GM19035 (cell line): ENCODE measurements at regions not wholly inside any gene's neighbourhood (a gene's known extent, or its start where the extent isn't known, plus 50 kb on each side); places are given as distances from the start of the nearest gene placed in this dataset.

Experiments
- ATAC-seq: cut with Tn5 transposase; IDR thresholded peaks from one replicate; pipeline ENCODE4 v1.9.1; 2021; ENCODE audit not compliant: unreplicated experiment

DNA sequence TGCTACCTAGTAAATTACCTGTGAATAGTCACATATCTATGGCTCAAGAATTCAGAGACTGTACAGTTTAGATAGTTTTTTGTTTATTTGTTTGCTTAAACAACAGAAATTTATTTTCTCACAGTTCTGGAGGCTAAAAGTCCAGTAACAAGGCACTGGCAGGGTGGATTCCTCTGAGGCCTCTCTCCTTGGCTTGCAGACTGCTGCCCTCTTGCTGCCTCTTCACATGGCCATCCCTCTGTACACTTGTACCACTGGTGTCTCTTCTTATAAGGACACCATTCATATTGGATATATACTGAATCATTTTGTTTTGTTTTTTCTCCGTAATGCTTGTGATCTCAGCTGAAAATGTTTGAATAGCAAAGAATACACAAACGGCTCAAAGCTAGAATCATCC, 56.4 kb upstream of the MIR17HG start:
- no peak for ATAC-seq

DNA sequence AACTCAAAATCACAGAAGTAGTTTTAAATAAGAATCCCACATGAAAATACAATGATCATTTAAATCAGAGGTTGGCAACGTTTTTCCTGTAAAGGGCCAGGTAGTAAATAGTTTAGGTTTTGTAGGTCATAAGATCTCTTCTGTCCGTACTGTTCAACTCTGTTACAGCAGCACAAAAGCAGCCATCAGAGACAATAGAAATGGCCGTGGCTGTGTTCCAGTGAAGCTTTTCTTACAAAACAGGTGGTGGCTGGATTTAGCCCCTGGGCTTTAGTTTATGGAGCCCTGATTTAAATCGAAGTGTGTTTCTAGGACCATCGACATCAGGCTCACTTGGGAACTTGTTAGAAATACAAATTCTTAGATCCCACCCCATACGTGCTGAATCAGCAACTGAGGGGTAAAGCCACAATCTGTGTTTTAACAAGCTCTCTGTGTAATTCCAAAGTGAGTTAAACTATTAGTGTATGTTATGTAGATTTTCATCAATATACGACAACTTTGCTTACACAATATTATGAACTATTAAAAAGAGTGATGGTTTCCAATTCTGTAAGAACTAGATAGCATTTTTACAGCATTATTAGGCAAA, 54.8 kb upstream of the MIR17HG start:
- ATAC-seq: no peak

DNA sequence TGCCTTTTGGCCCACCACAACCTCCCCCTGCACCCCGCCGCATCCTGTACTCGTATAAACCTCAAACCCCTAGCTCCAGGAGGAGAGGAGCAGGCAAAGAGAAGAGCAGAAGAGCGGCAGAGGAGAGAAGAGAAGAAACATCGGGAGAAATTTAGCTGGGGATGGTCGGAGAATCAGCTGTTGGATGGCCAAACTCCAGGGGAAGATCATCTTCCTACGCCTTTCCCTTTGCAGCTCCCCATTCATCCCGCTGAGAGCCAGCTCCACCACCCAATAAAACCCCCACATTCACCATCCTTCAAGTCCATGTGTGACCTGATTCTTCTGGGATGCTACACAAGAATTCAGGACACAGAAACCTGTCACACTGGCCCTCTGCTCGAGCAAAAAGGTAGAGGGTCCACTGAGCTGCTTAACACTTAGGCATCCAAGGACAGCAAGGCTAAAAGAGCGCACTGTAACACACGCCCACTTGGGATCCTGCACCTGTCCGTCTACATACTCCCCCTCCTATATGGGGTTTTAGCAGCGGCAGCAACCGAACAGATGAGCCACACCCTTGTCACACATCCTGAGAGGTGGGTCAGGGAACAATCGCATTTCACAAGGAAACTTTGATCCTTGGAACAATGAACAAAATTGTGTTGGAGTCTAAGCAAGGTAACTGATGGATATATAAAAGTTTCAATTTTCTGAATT, 51.6 kb upstream of the MIR17HG start:
- no peak for ATAC-seq

DNA sequence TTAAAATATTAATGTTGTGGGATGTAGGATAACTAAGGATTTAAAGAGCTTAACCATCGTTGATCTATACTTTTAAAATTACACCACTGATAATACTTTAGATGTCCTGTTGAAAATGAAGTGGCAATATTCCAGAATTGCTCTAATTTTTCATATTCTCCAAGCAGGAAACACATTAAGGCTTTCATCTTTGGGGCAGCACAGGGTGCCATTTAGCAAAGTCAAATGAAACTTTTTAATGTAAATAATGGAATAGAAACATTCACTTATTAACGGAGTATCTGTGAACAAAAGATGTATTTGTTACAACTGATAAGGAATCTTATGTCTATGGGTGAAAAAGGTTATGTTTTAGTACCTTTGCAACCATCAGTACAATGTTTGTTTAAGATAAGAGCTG, 50.0 kb upstream of the MIR17HG start:
- ATAC-seq: no peak
